HepG2 (cell line): ENCODE measurements at regions not wholly inside any gene's neighbourhood (a gene's known extent, or its start where the extent isn't known, plus 50 kb on each side); places are given as distances from the start of the nearest gene placed in this dataset.

Experiments
- ATAC-seq: fragments of 200-7000 bp; cut with Tn5 transposase; 3 replicates; pipeline ENCODE4 v1.9.1; 2020; ENCODE audit warnings: mild to moderate bottlenecking, moderate library complexity
- BruUV-seq: library from RNA; stranded (reverse); fragments of 400-500 nt; replicated peaks from 2 replicates; lab custom pipeline; 2021; lab: Mats Ljungman, UMichigan
- CTCF ChIA-PET: fragments of 300-600 bp; formaldehyde crosslinking; extraction: SDS; loops from one replicate; lab custom pipeline; 2021; ENCODE audit warnings: low total read pairs, inconsistent platforms, low intra/inter-chr PET ratio; lab: Yijun Ruan, JAX
- POLR2A ChIA-PET: fragments of 350-600 bp; sonication (Branson Sonifier 250); formaldehyde crosslinking; loops from one replicate; lab custom pipeline; 2020; ENCODE audit warnings: antibody characterized with exemption, inconsistent platforms; lab: Yijun Ruan, JAX
- DNase-seq: peaks from one replicate; pipeline ENCODE4 v3.0.0-alpha.2; 2015; ENCODE audit warnings: low spot score
- FAIRE-seq: peaks from 3 replicates; lab custom pipeline; 2011; peaks lifted over from hg19 to GRCh38; lab: Jason Lieb, UNC
- H2AFZ ChIP-seq: one replicate; pipeline ENCODE4 v1.6.1; 2011; ENCODE audit warnings: low read length, inconsistent platforms
- H3K27ac ChIP-seq: fragments of 300-600 bp; 3 replicates; pipeline ENCODE4 v1.8.0; 2011; ENCODE audit warnings: mixed run types, mild to moderate bottlenecking, mixed read lengths, low read length, inconsistent platforms; ENCODE audit not compliant: insufficient read depth; ENCODE audit errors: extremely low read length
- H3K27me3 ChIP-seq, 2 experiments: fragments of 200-600 bp in 1 of 2; 2 replicates in 1 of 2; 3 replicates in 1 of 2; pipeline versions ENCODE4 v1.6.0 to v1.8.0; 2011; ENCODE audit warnings: low read length in 2 of 2, mild to moderate bottlenecking in 2 of 2, moderate library complexity in 2 of 2, inconsistent platforms in 1 of 2; ENCODE audit not compliant: insufficient read depth in 2 of 2, control insufficient read depth in 1 of 2
- H3K36me3 ChIP-seq, 2 experiments: fragments of 200-600 bp in 1 of 2; replicated peaks in 1 of 2; 2 replicates in 1 of 2; 3 replicates in 1 of 2; pipeline versions ENCODE4 v1.5.1 to v1.8.0; 2011; ENCODE audit warnings: low read length in 2 of 2, inconsistent platforms in 1 of 2; ENCODE audit not compliant: insufficient read depth in 2 of 2, control insufficient read depth in 1 of 2
- H3K4me1 ChIP-seq: 2 replicates; pipeline ENCODE4 v1.5.1; 2012; ENCODE audit warnings: low read length, inconsistent platforms; ENCODE audit not compliant: insufficient read depth
- H3K4me2 ChIP-seq: 2 replicates; pipeline ENCODE4 v1.6.0; 2011; ENCODE audit warnings: low read depth, low read length, inconsistent platforms
- H3K4me3 ChIP-seq, 3 experiments: fragments of 200-600 bp in 1 of 3; sonication (generic), shearing (Covaris generic) in 1 of 3; replicated peaks in 1 of 3; 2 replicates each; pipeline ENCODE4 v1.5.1; 2011 to 2016; ENCODE audit warnings: low read length in 3 of 3, inconsistent platforms in 2 of 3, low read depth in 2 of 3, mild to moderate bottlenecking in 2 of 3, control low read depth in 1 of 3, mixed read lengths in 1 of 3; ENCODE audit not compliant: insufficient read depth in 1 of 3
- H3K79me2 ChIP-seq: one replicate; pipeline ENCODE4 v1.6.1; 2011; ENCODE audit warnings: low read length, inconsistent platforms; ENCODE audit not compliant: insufficient read depth
- H3K9ac ChIP-seq: 2 replicates; pipeline ENCODE4 v1.6.0; 2011; ENCODE audit warnings: mild to moderate bottlenecking, low read depth, low read length, inconsistent platforms; ENCODE audit not compliant: insufficient read depth
- H3K9me3 ChIP-seq: 2 replicates; pipeline ENCODE4 v1.5.1; 2012; ENCODE audit warnings: mild to moderate bottlenecking, low read length
- H4K20me1 ChIP-seq: 2 replicates; pipeline ENCODE4 v1.6.0; 2011; ENCODE audit warnings: inconsistent platforms, mild to moderate bottlenecking, low read length, moderate library complexity; ENCODE audit not compliant: insufficient read depth
- GLMP ChIP-seq: sonication (generic); formaldehyde crosslinking; IDR thresholded peaks from 2 replicates; pipeline ENCODE4 v1.9.0; 2021; ENCODE audit warnings: missing genetic modification reagents, mild to moderate bottlenecking, borderline replicate concordance
- HNRNPH1 ChIP-seq: fragments of 200-400 bp; formaldehyde crosslinking; optimal IDR thresholded peaks from 2 replicates; pipeline ENCODE3; 2017; ENCODE audit warnings: mild to moderate bottlenecking, low read depth, low read length
- MZF1 ChIP-seq: sonication (generic); formaldehyde crosslinking; IDR thresholded peaks from 2 replicates; pipeline ENCODE4 v1.8.1; 2023; ENCODE audit warnings: mild to moderate bottlenecking, missing genetic modification reagents, borderline replicate concordance
- SRSF4 ChIP-seq: fragments of 200-400 bp; formaldehyde crosslinking; IDR thresholded peaks from one replicate; pipeline ENCODE4 v1.6.1; 2018; ENCODE audit warnings: mild to moderate bottlenecking, low read depth, low read length, moderate library complexity; ENCODE audit not compliant: poor library complexity, severe bottlenecking
- TERF1 ChIP-seq: sonication (generic); formaldehyde crosslinking; IDR thresholded peaks from 2 replicates; pipeline ENCODE4 v1.8.0; 2022; ENCODE audit warnings: mild to moderate bottlenecking, missing genetic modification reagents, moderate library complexity
- ZBTB21 ChIP-seq: sonication (generic); formaldehyde crosslinking; IDR thresholded peaks from 2 replicates; pipeline ENCODE4 v1.4.0; 2020; ENCODE audit warnings: missing genetic modification reagents
- ZNF777 ChIP-seq: sonication (generic); formaldehyde crosslinking; IDR thresholded peaks from 2 replicates; pipeline ENCODE4 v1.4.0; 2020; ENCODE audit warnings: missing genetic modification reagents
- WGBS: methylation state at CpG from one replicate; pipeline ENCODE4 v1.1.6; 2017; ENCODE audit warnings: low lambda C conversion rate; 5-methylcytosine and 5-hydroxymethylcytosine counted together
- in situ Hi-C: cut with HindIII; loops from 2 replicates; pipeline ENCODE4 v1.10.0; 2017; ENCODE audit warnings: low pct_unique_long_range_greater_than_20kb; ENCODE audit not compliant: extremely low pct_ligation_motif_present
- intact Hi-C: fragments of 100-400 bp; cut with micrococcal nuclease; formaldehyde crosslinking; loops from one replicate; pipeline ENCODE4 v1.10.0; 2022; ENCODE audit not compliant: unreplicated experiment

GRCh38 chr6:139927742-139928305 is 553.4 kb upstream of the CITED2 start:
- H3K4me3 ChIP-seq, result no peak overlapping the region
- WGBS, result 2% methylated on average over 1 of the region's 1 CpG
- H3K9ac ChIP-seq, result no peak overlapping the region
- ChIA-PET CTCF (no interaction called here), POLR2A (no interaction called here)
- H3K27me3 ChIP-seq, result no peaks in the 10 kb centered on the region
- in situ Hi-C loops, result no loop called here
- ATAC-seq, result no peak
- no peak overlapping the region for H3K27ac ChIP-seq
- peaks cover 16% of the 10 kb centered on the region for H3K4me1 ChIP-seq
- H3K36me3 ChIP-seq, result no peaks in the 10 kb centered on the region
- no peaks in the 10 kb centered on the region for H3K9me3 ChIP-seq
- no TSS peak for BruUV-seq
- FAIRE-seq, result no peak
- no peaks in the 10 kb centered on the region for H3K79me2 ChIP-seq
- no peak overlapping the region for H2AFZ ChIP-seq
- no peak overlapping the region for H3K4me2 ChIP-seq
- intact Hi-C loops, result no loop called here
- TF ChIP-seq HNRNPH1 (no peak), TERF1 (CRISPR knock-in tag) (no peak), GLMP (CRISPR knock-in tag) (no peak), MZF1 (CRISPR knock-in tag) (no peak), SRSF4 (no peak), ZBTB21 (CRISPR knock-in tag) (no peak), ZNF777 (CRISPR knock-in tag) (no peak)
- no peaks in the 10 kb centered on the region for H4K20me1 ChIP-seq
- no peak for DNase-seq
